ENCODE measurements at regions not wholly inside any gene's neighbourhood (a gene's known extent, or its start where the extent isn't known, plus 50 kb on each side); places are given as distances from the start of the nearest gene placed in this dataset.

GRCh38 chr13:21759463-21759862 is 88.6 kb downstream of the FGF9 start:
- Histone ChIP-seq H3K9me2 (ENCODE audit: insufficient read depth) (no peaks in the 10 kb centered on the region), H3K4me2 (ENCODE audit: low read length) (no peak overlapping the region), H3K27ac (ENCODE audit: low read depth, low read length) (no peak overlapping the region), H3K4me3 (replicated peaks in 1 of 2; ENCODE audit: low read depth in 1 of 2, low read length in 2 of 2) (no peak overlapping the region), H3K36me3 (ENCODE audit: control insufficient read depth in 1 of 2, insufficient read depth in 2 of 2, low read length in 2 of 2) (no peaks in the 10 kb centered on the region), H2AFZ (ENCODE audit: low read depth, low read length, poor library complexity, severe bottlenecking) (no peak overlapping the region), H3K27me3 (ENCODE audit: insufficient read depth, low read length) (no peaks in the 10 kb centered on the region), H4K20me1 (ENCODE audit: insufficient read depth) (no peaks in the 10 kb centered on the region), H3K79me2 (ENCODE audit: insufficient read depth, low read length) (no peaks in the 10 kb centered on the region), H3K4me1 (ENCODE audit: control insufficient read depth in 1 of 2, insufficient read depth in 2 of 2, low read length in 2 of 2) (no peaks in the 10 kb centered on the region), H3K9me3 (ENCODE audit: control insufficient read depth in 1 of 2, insufficient read depth in 1 of 2, low read depth in 1 of 2, low read length in 2 of 2) (no peaks in the 10 kb centered on the region), H3K9ac (ENCODE audit: low read length) (no peak overlapping the region)
- ChIA-PET POLR2A (no interaction called here), RAD21 (ENCODE audit: low non-redundant PET in 1 of 2, low total read pairs in 2 of 2, uncharacterized antibody in 2 of 2, unreplicated experiment in 2 of 2) (no interaction called here), CTCF (no interaction called here)
- intact Hi-C loops (cut with micrococcal nuclease), result no loop called here
- ATAC-seq (no peak), DNase-seq (ENCODE audit: low read depth, low spot score) (no peak)
- TF ChIP-seq REST (IDR thresholded peaks at IDR 0.05; ENCODE audit: low read depth) (no peak), CEBPB (IDR thresholded peaks at IDR 0.05; ENCODE audit: low read depth) (no peak), MAX (IDR thresholded peaks at IDR 0.05) (no peak), EGR1 (IDR thresholded peaks at IDR 0.05; ENCODE audit: low read depth) (no peak)
- BruUV-seq (replicated peaks), result no TSS peak

- Histone ChIP-seq H3K4me2 (ENCODE audit: low read length) (no peak overlapping the region), H4K20me1 (ENCODE audit: insufficient read depth) (no peaks in the 10 kb centered on the region), H3K4me1 (ENCODE audit: control insufficient read depth in 1 of 2, insufficient read depth in 2 of 2, low read length in 2 of 2) (no peaks in the 10 kb centered on the region), H3K27me3 (ENCODE audit: insufficient read depth, low read length) (no peaks in the 10 kb centered on the region), H3K4me3 (replicated peaks in 1 of 2; ENCODE audit: low read depth in 1 of 2, low read length in 2 of 2) (no peak overlapping the region), H3K9me2 (ENCODE audit: insufficient read depth) (no peaks in the 10 kb centered on the region), H3K9ac (ENCODE audit: low read length) (no peak overlapping the region), H3K79me2 (ENCODE audit: insufficient read depth, low read length) (no peaks in the 10 kb centered on the region), H3K36me3 (ENCODE audit: control insufficient read depth in 1 of 2, insufficient read depth in 2 of 2, low read length in 2 of 2) (no peaks in the 10 kb centered on the region), H3K9me3 (ENCODE audit: control insufficient read depth in 1 of 2, insufficient read depth in 1 of 2, low read depth in 1 of 2, low read length in 2 of 2) (no peaks in the 10 kb centered on the region), H2AFZ (ENCODE audit: low read depth, low read length, poor library complexity, severe bottlenecking) (no peak overlapping the region), H3K27ac (ENCODE audit: low read depth, low read length) (no peak overlapping the region)
- ATAC-seq (no peak), DNase-seq (ENCODE audit: low read depth, low spot score) (no peak)
- ChIA-PET POLR2A (no interaction called here), CTCF (no interaction called here), RAD21 (ENCODE audit: low non-redundant PET in 1 of 2, low total read pairs in 2 of 2, uncharacterized antibody in 2 of 2, unreplicated experiment in 2 of 2) (no interaction called here)
- no TSS peak for BruUV-seq (replicated peaks)
- TF ChIP-seq MAX (IDR thresholded peaks at IDR 0.05), result no peak
- no peak for TF ChIP-seq CTCF (IDR thresholded peaks at IDR 0.05 in 2 of 3, conservative IDR thresholded peaks at IDR 0.05 in 1 of 3; ENCODE audit: borderline replicate concordance in 1 of 3, insufficient read depth in 1 of 3, low read depth in 2 of 3, low read length in 2 of 3)
- no peak for TF ChIP-seq ATF3 (IDR thresholded peaks at IDR 0.05)
- no peak for TF ChIP-seq SRF (IDR thresholded peaks at IDR 0.05; ENCODE audit: low read depth)
- TF ChIP-seq ELF1 (IDR thresholded peaks at IDR 0.05; ENCODE audit: borderline replicate concordance, low read depth), result no peak
- intact Hi-C loops (cut with micrococcal nuclease), result no loop called here
Measured at GRCh38 chr13:21759911-21760310, 89.0 kb downstream of the FGF9 start.

Data from HCT116 (cell line).